Mucosa of stomach (tissue), 1 donor: ENCODE measurements at regions not wholly inside any gene's neighbourhood (a gene's known extent, or its start where the extent isn't known, plus 50 kb on each side); places are given as distances from the start of the nearest gene placed in this dataset.

Source experiments
- H3K27me3 ChIP-seq: one replicate; pipeline ENCODE4 v1.7.0; 2013; ENCODE audit warnings: mild to moderate bottlenecking, low read length; ENCODE audit not compliant: control insufficient read depth, insufficient read depth
- H3K36me3 ChIP-seq: one replicate; pipeline ENCODE4 v1.7.0; 2013; ENCODE audit warnings: low read length; ENCODE audit not compliant: control insufficient read depth, insufficient read depth
- H3K4me1 ChIP-seq: one replicate; pipeline ENCODE4 v1.7.0; 2013; ENCODE audit warnings: mild to moderate bottlenecking, low read length; ENCODE audit not compliant: control insufficient read depth, insufficient read depth
- H3K4me3 ChIP-seq: one replicate; pipeline ENCODE4 v1.7.0; 2013; ENCODE audit warnings: low read length
- H3K9ac ChIP-seq: one replicate; pipeline ENCODE4 v1.7.0; 2013; ENCODE audit warnings: mild to moderate bottlenecking, low read length, moderate library complexity
- H3K9me3 ChIP-seq: one replicate; pipeline ENCODE4 v1.7.0; 2013; ENCODE audit warnings: mild to moderate bottlenecking, low read length, moderate library complexity; ENCODE audit not compliant: control insufficient read depth
- donor health status: Pancreatic carcinoma.

GRCh38 chr12:91900971-91901370 is 244.7 kb downstream of the BTG1 start:
- H3K9ac ChIP-seq = no peak overlapping the region
- no peaks in the 10 kb centered on the region for H3K9me3 ChIP-seq
- H3K4me1 ChIP-seq = no peaks in the 10 kb centered on the region
- H3K36me3 ChIP-seq = no peaks in the 10 kb centered on the region
- H3K4me3 ChIP-seq = no peak overlapping the region
- H3K27me3 ChIP-seq = no peaks in the 10 kb centered on the region

GRCh38 chr12:91899056-91899455 is 246.6 kb downstream of the BTG1 start:
- Histone ChIP-seq H3K27me3 (no peaks in the 10 kb centered on the region), H3K9ac (no peak overlapping the region), H3K4me1 (no peaks in the 10 kb centered on the region), H3K36me3 (no peaks in the 10 kb centered on the region), H3K4me3 (no peak overlapping the region), H3K9me3 (no peaks in the 10 kb centered on the region)

- no peaks in the 10 kb centered on the region for H3K27me3 ChIP-seq
- H3K4me3 ChIP-seq = no peak overlapping the region
- H3K9me3 ChIP-seq = no peaks in the 10 kb centered on the region
- H3K4me1 ChIP-seq = no peaks in the 10 kb centered on the region
- no peaks in the 10 kb centered on the region for H3K36me3 ChIP-seq
- no peak overlapping the region for H3K9ac ChIP-seq
Measured at GRCh38 chr12:91897025-91897515, 248.6 kb downstream of the BTG1 start.

- Histone ChIP-seq H3K9me3 (no peaks in the 10 kb centered on the region), H3K4me3 (no peak overlapping the region), H3K27me3 (no peaks in the 10 kb centered on the region), H3K9ac (no peak overlapping the region), H3K4me1 (no peaks in the 10 kb centered on the region), H3K36me3 (no peaks in the 10 kb centered on the region)
Measured at GRCh38 chr12:91896286-91897024, 249.2 kb downstream of the BTG1 start.

- no peaks in the 10 kb centered on the region for H3K27me3 ChIP-seq
- no peaks in the 10 kb centered on the region for H3K36me3 ChIP-seq
- no peaks in the 10 kb centered on the region for H3K9me3 ChIP-seq
- no peak overlapping the region for H3K9ac ChIP-seq
- H3K4me3 ChIP-seq = no peak overlapping the region
- no peaks in the 10 kb centered on the region for H3K4me1 ChIP-seq
Measured at GRCh38 chr12:91894911-91895310, 250.7 kb downstream of the BTG1 start.

GRCh38 chr12:91893476-91893875 is 252.2 kb downstream of the BTG1 start:
- Histone ChIP-seq H3K36me3 (no peaks in the 10 kb centered on the region), H3K9ac (no peak overlapping the region), H3K4me3 (no peak overlapping the region), H3K27me3 (no peaks in the 10 kb centered on the region), H3K4me1 (no peaks in the 10 kb centered on the region), H3K9me3 (no peaks in the 10 kb centered on the region)

GRCh38 chr12:91892081-91892855 is 253.4 kb downstream of the BTG1 start:
- Histone ChIP-seq H3K4me1 (no peaks in the 10 kb centered on the region), H3K9me3 (no peaks in the 10 kb centered on the region), H3K4me3 (no peak overlapping the region), H3K36me3 (no peaks in the 10 kb centered on the region), H3K9ac (no peak overlapping the region), H3K27me3 (no peaks in the 10 kb centered on the region)

GRCh38 chr12:91890742-91891141 is 254.9 kb downstream of the BTG1 start:
- Histone ChIP-seq H3K27me3 (no peaks in the 10 kb centered on the region), H3K4me1 (peaks cover 5% of the 10 kb centered on the region), H3K9me3 (no peaks in the 10 kb centered on the region), H3K4me3 (no peak overlapping the region), H3K36me3 (no peaks in the 10 kb centered on the region), H3K9ac (no peak overlapping the region)

- H3K9me3 ChIP-seq = no peaks in the 10 kb centered on the region
- no peak overlapping the region for H3K4me3 ChIP-seq
- H3K9ac ChIP-seq = no peak overlapping the region
- peaks cover 7% of the 10 kb centered on the region for H3K4me1 ChIP-seq
- H3K36me3 ChIP-seq = no peaks in the 10 kb centered on the region
- H3K27me3 ChIP-seq = no peaks in the 10 kb centered on the region
Measured at GRCh38 chr12:91889910-91890309, 255.7 kb downstream of the BTG1 start.

- Histone ChIP-seq H3K4me1 (peaks cover 7% of the 10 kb centered on the region), H3K9me3 (no peaks in the 10 kb centered on the region), H3K27me3 (no peaks in the 10 kb centered on the region), H3K9ac (no peak overlapping the region), H3K4me3 (no peak overlapping the region), H3K36me3 (no peaks in the 10 kb centered on the region)
Measured at GRCh38 chr12:91889059-91889458, 256.6 kb downstream of the BTG1 start.

GRCh38 chr12:91887957-91888356 is 257.7 kb downstream of the BTG1 start:
- Histone ChIP-seq H3K4me3 (no peak overlapping the region), H3K9ac (no peak overlapping the region), H3K9me3 (no peaks in the 10 kb centered on the region), H3K4me1 (peaks cover 7% of the 10 kb centered on the region), H3K36me3 (no peaks in the 10 kb centered on the region), H3K27me3 (no peaks in the 10 kb centered on the region)
